ENCODE measurements at regions not wholly inside any gene's neighbourhood (a gene's known extent, or its start where the extent isn't known, plus 50 kb on each side); places are given as distances from the start of the nearest gene placed in this dataset.

GRCh38 chr18:65239787-65240186 lies 511.0 kb upstream of the CDH7 start:
- Histone ChIP-seq H3K79me2 (ENCODE audit: control insufficient read depth, low read length) (no peaks in the 10 kb centered on the region), H3K9me2 (replicated peaks; ENCODE audit: control insufficient read depth, low read length) (no peaks in the 10 kb centered on the region), H3F3A (ENCODE audit: control insufficient read depth, insufficient read depth) (no peaks in the 10 kb centered on the region), H3K36me3 (ENCODE audit: control insufficient read depth, low read length) (no peaks in the 10 kb centered on the region), H3K27me3 (ENCODE audit: control insufficient read depth, low read length) (no peaks in the 10 kb centered on the region), H3K27ac (ENCODE audit: low read depth, low read length) (no peak overlapping the region), H3K4me1 (ENCODE audit: control insufficient read depth, low read length) (no peaks in the 10 kb centered on the region), H3K4me2 (ENCODE audit: low read length) (no peak overlapping the region), H3K4me3 (ENCODE audit: low read length) (no peak overlapping the region), H4K20me1 (ENCODE audit: control insufficient read depth, insufficient read depth, low read depth, low read length) (no peaks in the 10 kb centered on the region), H3K9me3 (ENCODE audit: control insufficient read depth, insufficient read depth, low read length) (no peaks in the 10 kb centered on the region)
- no peak for TF ChIP-seq EZH2phosphoT487 (IDR thresholded peaks at IDR 0.05; ENCODE audit: borderline replicate concordance, low read length)
- TF ChIP-seq CTCF (IDR thresholded peaks at IDR 0.05; ENCODE audit: low read depth, low read length, poor library complexity, severe bottlenecking): no peak

- H3K27ac ChIP-seq (ENCODE audit: low read depth, low read length): no peak overlapping the region
- H3F3A ChIP-seq (ENCODE audit: control insufficient read depth, insufficient read depth): no peaks in the 10 kb centered on the region
- no peaks in the 10 kb centered on the region for H3K36me3 ChIP-seq (ENCODE audit: control insufficient read depth, low read length)
- H3K9me3 ChIP-seq (ENCODE audit: control insufficient read depth, insufficient read depth, low read length): no peaks in the 10 kb centered on the region
- no peaks in the 10 kb centered on the region for H4K20me1 ChIP-seq (ENCODE audit: control insufficient read depth, insufficient read depth, low read depth, low read length)
- no peaks in the 10 kb centered on the region for H3K4me1 ChIP-seq (ENCODE audit: control insufficient read depth, low read length)
- no peaks in the 10 kb centered on the region for H3K27me3 ChIP-seq (ENCODE audit: control insufficient read depth, low read length)
- no peak overlapping the region for H3K4me2 ChIP-seq (ENCODE audit: low read length)
- no peak for TF ChIP-seq EZH2phosphoT487 (IDR thresholded peaks at IDR 0.05; ENCODE audit: borderline replicate concordance, low read length)
- no peak for TF ChIP-seq CTCF (IDR thresholded peaks at IDR 0.05; ENCODE audit: low read depth, low read length, poor library complexity, severe bottlenecking)
- no peaks in the 10 kb centered on the region for H3K79me2 ChIP-seq (ENCODE audit: control insufficient read depth, low read length)
- H3K9me2 ChIP-seq (replicated peaks; ENCODE audit: control insufficient read depth, low read length): no peaks in the 10 kb centered on the region
- H3K4me3 ChIP-seq (ENCODE audit: low read length): no peak overlapping the region
Measured at GRCh38 chr18:65235966-65236624, 514.7 kb upstream of the CDH7 start.

GRCh38 chr18:65230311-65230710 lies 520.5 kb upstream of the CDH7 start:
- H3K9me2 ChIP-seq (replicated peaks; ENCODE audit: control insufficient read depth, low read length): no peaks in the 10 kb centered on the region
- H3K4me1 ChIP-seq (ENCODE audit: control insufficient read depth, low read length): no peaks in the 10 kb centered on the region
- no peaks in the 10 kb centered on the region for H4K20me1 ChIP-seq (ENCODE audit: control insufficient read depth, insufficient read depth, low read depth, low read length)
- H3K36me3 ChIP-seq (ENCODE audit: control insufficient read depth, low read length): no peaks in the 10 kb centered on the region
- TF ChIP-seq CTCF (IDR thresholded peaks at IDR 0.05; ENCODE audit: low read depth, low read length, poor library complexity, severe bottlenecking) (no peak), EZH2phosphoT487 (IDR thresholded peaks at IDR 0.05; ENCODE audit: borderline replicate concordance, low read length) (no peak)
- no peaks in the 10 kb centered on the region for H3K9me3 ChIP-seq (ENCODE audit: control insufficient read depth, insufficient read depth, low read length)
- no peak overlapping the region for H3K4me3 ChIP-seq (ENCODE audit: low read length)
- no peak overlapping the region for H3K27ac ChIP-seq (ENCODE audit: low read depth, low read length)
- no peaks in the 10 kb centered on the region for H3K79me2 ChIP-seq (ENCODE audit: control insufficient read depth, low read length)
- H3F3A ChIP-seq (ENCODE audit: control insufficient read depth, insufficient read depth): no peaks in the 10 kb centered on the region
- no peak overlapping the region for H3K4me2 ChIP-seq (ENCODE audit: low read length)
- H3K27me3 ChIP-seq (ENCODE audit: control insufficient read depth, low read length): no peaks in the 10 kb centered on the region
